ENCODE measurements at regions not wholly inside any gene's neighbourhood (a gene's known extent, or its start where the extent isn't known, plus 50 kb on each side); places are given as distances from the start of the nearest gene placed in this dataset.

DNA sequence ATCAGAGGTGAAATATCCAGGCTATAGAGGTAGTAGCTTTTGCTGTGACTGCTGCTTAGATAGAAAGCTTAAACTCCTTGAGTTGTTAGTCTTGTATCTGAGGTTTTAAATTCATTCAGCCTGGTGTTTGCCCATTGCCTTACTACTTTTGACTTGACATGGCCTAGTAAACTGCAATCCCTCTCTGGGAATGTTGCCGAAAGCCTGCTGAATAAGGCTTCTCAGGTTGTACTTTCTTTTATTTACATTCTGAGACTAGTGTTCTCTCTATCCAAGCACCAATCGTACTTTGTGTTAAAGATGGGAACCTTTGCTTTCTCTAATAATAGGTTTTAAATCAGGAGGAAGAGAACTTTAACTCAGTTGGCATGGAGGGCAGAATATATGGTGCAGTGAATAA is 357.6 kb upstream of the CWC22 start:
- ChIA-PET CTCF (no interaction called here), POLR2A (no interaction called here)
- no peaks in the 10 kb centered on the region for H3K36me3 ChIP-seq (ENCODE audit: control insufficient read depth in 2 of 2, insufficient read depth in 1 of 2, low read length in 2 of 2)
- TF ChIP-seq TCF7L2 (IDR thresholded peaks at IDR 0.05; ENCODE audit: borderline replicate concordance, low read depth, low read length) (no peak), HOXA7 (CRISPR knock-in tag; IDR thresholded peaks at IDR 0.05; ENCODE audit: borderline replicate concordance) (no peak), ZNF169 (tag by site-specific recombination; IDR thresholded peaks at IDR 0.05) (no peak), ZNF544 (tag by site-specific recombination; IDR thresholded peaks at IDR 0.05) (no peak), ZNF692 (tag by site-specific recombination; IDR thresholded peaks at IDR 0.05) (no peak), ZNF132 (tag by site-specific recombination; IDR thresholded peaks at IDR 0.05; ENCODE audit: borderline replicate concordance) (no peak), ZNF223 (tag by site-specific recombination; IDR thresholded peaks at IDR 0.05) (no peak), ZNF610 (tag by site-specific recombination; IDR thresholded peaks at IDR 0.05; ENCODE audit: borderline replicate concordance) (no peak), ZNF133 (tag by site-specific recombination; IDR thresholded peaks at IDR 0.05) (no peak), ZNF530 (tag by site-specific recombination; IDR thresholded peaks at IDR 0.05; ENCODE audit: low read depth) (no peak), ZNF292 (tag by site-specific recombination; IDR thresholded peaks at IDR 0.05; ENCODE audit: borderline replicate concordance, low read depth) (no peak), ZNF707 (tag by site-specific recombination; IDR thresholded peaks at IDR 0.05) (no peak), ZXDB (tag by site-specific recombination; IDR thresholded peaks at IDR 0.05) (no peak)
- TF ChIP-seq, protein P1, sequence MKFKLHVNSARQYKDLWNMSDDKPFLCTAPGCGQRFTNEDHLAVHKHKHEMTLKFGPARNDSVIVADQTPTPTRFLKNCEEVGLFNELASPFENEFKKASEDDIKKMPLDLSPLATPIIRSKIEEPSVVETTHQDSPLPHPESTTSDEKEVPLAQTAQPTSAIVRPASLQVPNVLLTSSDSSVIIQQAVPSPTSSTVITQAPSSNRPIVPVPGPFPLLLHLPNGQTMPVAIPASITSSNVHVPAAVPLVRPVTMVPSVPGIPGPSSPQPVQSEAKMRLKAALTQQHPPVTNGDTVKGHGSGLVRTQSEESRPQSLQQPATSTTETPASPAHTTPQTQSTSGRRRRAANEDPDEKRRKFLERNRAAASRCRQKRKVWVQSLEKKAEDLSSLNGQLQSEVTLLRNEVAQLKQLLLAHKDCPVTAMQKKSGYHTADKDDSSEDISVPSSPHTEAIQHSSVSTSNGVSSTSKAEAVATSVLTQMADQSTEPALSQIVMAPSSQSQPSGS (tag by site-specific recombination; IDR thresholded peaks at IDR 0.05; ENCODE audit: low read depth): no peak
- TF ChIP-seq, protein P2, sequence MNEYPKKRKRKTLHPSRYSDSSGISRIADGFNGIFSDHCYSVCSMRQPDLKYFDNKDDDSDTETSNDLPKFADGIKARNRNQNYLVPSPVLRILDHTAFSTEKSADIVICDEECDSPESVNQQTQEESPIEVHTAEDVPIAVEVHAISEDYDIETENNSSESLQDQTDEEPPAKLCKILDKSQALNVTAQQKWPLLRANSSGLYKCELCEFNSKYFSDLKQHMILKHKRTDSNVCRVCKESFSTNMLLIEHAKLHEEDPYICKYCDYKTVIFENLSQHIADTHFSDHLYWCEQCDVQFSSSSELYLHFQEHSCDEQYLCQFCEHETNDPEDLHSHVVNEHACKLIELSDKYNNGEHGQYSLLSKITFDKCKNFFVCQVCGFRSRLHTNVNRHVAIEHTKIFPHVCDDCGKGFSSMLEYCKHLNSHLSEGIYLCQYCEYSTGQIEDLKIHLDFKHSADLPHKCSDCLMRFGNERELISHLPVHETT (tag by site-specific recombination; IDR thresholded peaks at IDR 0.05): no peak
- peaks cover 5% of the 10 kb centered on the region; the same call in 1 of the 2 replicates for H3K4me1 ChIP-seq (ENCODE audit: control insufficient read depth, insufficient read depth, low read length)
- H3K9me3 ChIP-seq (ENCODE audit: control insufficient read depth, insufficient read depth, low read depth, low read length): no peaks in the 10 kb centered on the region
- no peak overlapping the region for H3K27ac ChIP-seq (ENCODE audit: extremely low read depth, low read depth, low read length)
- no peak overlapping the region for H3K4me3 ChIP-seq (ENCODE audit: low read depth, low read length)

DNA sequence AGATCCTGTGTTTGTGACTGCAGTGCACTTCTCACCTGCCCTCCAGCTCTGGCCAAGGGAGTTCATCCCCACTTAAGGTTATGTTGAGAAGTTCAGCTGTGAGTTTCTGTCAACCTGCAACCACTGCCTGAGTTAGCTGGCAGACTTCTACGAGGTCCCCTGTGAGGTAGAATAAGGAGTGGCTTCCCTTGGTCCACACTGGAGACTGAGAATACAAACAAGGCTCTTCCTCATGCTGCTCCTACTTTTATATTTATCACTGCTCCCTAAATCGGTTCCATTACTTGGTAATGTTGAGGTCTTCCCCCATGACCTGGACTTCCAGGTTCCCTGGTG is 353.2 kb upstream of the CWC22 start:
- Histone ChIP-seq H3K4me3 (ENCODE audit: low read depth, low read length) (no peak overlapping the region), H3K36me3 (ENCODE audit: control insufficient read depth in 2 of 2, insufficient read depth in 1 of 2, low read length in 2 of 2) (no peaks in the 10 kb centered on the region), H3K9me3 (ENCODE audit: control insufficient read depth, insufficient read depth, low read depth, low read length) (no peaks in the 10 kb centered on the region), H3K27ac (ENCODE audit: extremely low read depth, low read depth, low read length) (no peak overlapping the region), H3K4me1 (ENCODE audit: control insufficient read depth, insufficient read depth, low read length) (no peaks in the 10 kb centered on the region)
- ChIA-PET POLR2A (no interaction called here), CTCF (no interaction called here)
- TF ChIP-seq, protein P3, sequence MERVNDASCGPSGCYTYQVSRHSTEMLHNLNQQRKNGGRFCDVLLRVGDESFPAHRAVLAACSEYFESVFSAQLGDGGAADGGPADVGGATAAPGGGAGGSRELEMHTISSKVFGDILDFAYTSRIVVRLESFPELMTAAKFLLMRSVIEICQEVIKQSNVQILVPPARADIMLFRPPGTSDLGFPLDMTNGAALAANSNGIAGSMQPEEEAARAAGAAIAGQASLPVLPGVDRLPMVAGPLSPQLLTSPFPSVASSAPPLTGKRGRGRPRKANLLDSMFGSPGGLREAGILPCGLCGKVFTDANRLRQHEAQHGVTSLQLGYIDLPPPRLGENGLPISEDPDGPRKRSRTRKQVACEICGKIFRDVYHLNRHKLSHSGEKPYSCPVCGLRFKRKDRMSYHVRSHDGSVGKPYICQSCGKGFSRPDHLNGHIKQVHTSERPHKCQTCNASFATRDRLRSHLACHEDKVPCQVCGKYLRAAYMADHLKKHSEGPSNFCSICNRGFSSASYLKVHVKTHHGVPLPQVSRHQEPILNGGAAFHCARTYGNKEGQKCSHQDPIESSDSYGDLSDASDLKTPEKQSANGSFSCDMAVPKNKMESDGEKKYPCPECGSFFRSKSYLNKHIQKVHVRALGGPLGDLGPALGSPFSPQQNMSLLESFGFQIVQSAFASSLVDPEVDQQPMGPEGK (tag by site-specific recombination; IDR thresholded peaks at IDR 0.05): no peak
- no peak for TF ChIP-seq ZNF544 (tag by site-specific recombination; IDR thresholded peaks at IDR 0.05)
- no peak for TF ChIP-seq ZNF837 (tag by site-specific recombination; IDR thresholded peaks at IDR 0.05)
- TF ChIP-seq ZNF530 (tag by site-specific recombination; IDR thresholded peaks at IDR 0.05; ENCODE audit: low read depth): no peak
- TF ChIP-seq ZNF677 (tag by site-specific recombination; IDR thresholded peaks at IDR 0.05): no peak
- no peak for TF ChIP-seq REPIN1 (tag by site-specific recombination; IDR thresholded peaks at IDR 0.05; ENCODE audit: low read depth)
- TF ChIP-seq, protein P4, sequence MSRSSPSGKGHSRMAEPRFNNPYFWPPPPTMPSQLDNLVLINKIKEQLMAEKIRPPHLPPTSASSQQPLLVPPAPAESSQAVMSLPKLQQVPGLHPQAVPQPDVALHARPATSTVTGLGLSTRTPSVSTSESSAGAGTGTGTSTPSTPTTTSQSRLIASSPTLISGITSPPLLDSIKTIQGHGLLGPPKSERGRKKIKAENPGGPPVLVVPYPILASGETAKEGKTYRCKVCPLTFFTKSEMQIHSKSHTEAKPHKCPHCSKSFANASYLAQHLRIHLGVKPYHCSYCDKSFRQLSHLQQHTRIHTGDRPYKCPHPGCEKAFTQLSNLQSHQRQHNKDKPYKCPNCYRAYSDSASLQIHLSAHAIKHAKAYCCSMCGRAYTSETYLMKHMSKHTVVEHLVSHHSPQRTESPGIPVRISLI (tag by site-specific recombination; IDR thresholded peaks at IDR 0.05): no peak
- TF ChIP-seq SP7 (tag by site-specific recombination; IDR thresholded peaks at IDR 0.05): no peak
- no peak for TF ChIP-seq ZNF626 (tag by site-specific recombination; IDR thresholded peaks at IDR 0.05)
- no peak for TF ChIP-seq GFI1B (tag by site-specific recombination; IDR thresholded peaks at IDR 0.05)
